DOHH2 (cell line): ENCODE measurements at regions not wholly inside any gene's neighbourhood (a gene's known extent, or its start where the extent isn't known, plus 50 kb on each side); places are given as distances from the start of the nearest gene placed in this dataset.

Source experiments
- H3F3A ChIP-seq: fragments of 200-600 bp; sonication (generic), shearing (Covaris generic); 2 replicates; pipeline ENCODE4 v1.6.0; 2016; ENCODE audit warnings: antibody characterized with exemption, mild to moderate bottlenecking; ENCODE audit not compliant: control insufficient read depth, insufficient read depth
- H3K27ac ChIP-seq: fragments of 200-600 bp; sonication (generic); 2 replicates; pipeline ENCODE4 v1.5.1; 2014; ENCODE audit warnings: low read depth, mild to moderate bottlenecking, low read length, moderate library complexity
- H3K27me3 ChIP-seq: fragments of 200-600 bp; sonication (generic); 2 replicates; pipeline ENCODE4 v1.6.1; 2014; ENCODE audit warnings: mild to moderate bottlenecking, low read length, mixed read lengths; ENCODE audit not compliant: control insufficient read depth
- H3K36me3 ChIP-seq: fragments of 200-600 bp; sonication (generic); 2 replicates; pipeline ENCODE4 v1.6.1; 2014; ENCODE audit warnings: mild to moderate bottlenecking, low read length, moderate library complexity, mixed read lengths; ENCODE audit not compliant: control insufficient read depth
- H3K4me1 ChIP-seq: fragments of 200-600 bp; sonication (generic); 2 replicates; pipeline ENCODE4 v1.6.1; 2014; ENCODE audit warnings: mild to moderate bottlenecking, low read length, mixed read lengths; ENCODE audit not compliant: control insufficient read depth
- H3K4me2 ChIP-seq: fragments of 200-600 bp; sonication (generic); 2 replicates; pipeline ENCODE4 v1.6.0; 2014; ENCODE audit warnings: mild to moderate bottlenecking, low read length, moderate library complexity
- H3K4me3 ChIP-seq: fragments of 200-600 bp; sonication (generic); 2 replicates; pipeline ENCODE4 v1.5.1; 2014; ENCODE audit warnings: mild to moderate bottlenecking, low read length, mixed read lengths
- H3K79me2 ChIP-seq: fragments of 200-600 bp; sonication (generic); 2 replicates; pipeline ENCODE4 v1.6.1; 2014; ENCODE audit warnings: mild to moderate bottlenecking, low read length, mixed read lengths; ENCODE audit not compliant: control insufficient read depth
- H3K9me2 ChIP-seq: fragments of 200-600 bp; sonication (generic); replicated peaks from 2 replicates; pipeline ENCODE4 v1.6.1; 2014; ENCODE audit warnings: mild to moderate bottlenecking, low read length, mixed read lengths; ENCODE audit not compliant: control insufficient read depth
- H3K9me3 ChIP-seq: fragments of 200-600 bp; sonication (generic); 2 replicates; pipeline ENCODE4 v1.6.1; 2014; ENCODE audit warnings: antibody characterized with exemption, low read length, mixed read lengths; ENCODE audit not compliant: control insufficient read depth, insufficient read depth
- H4K20me1 ChIP-seq: fragments of 200-600 bp; sonication (generic); 2 replicates; pipeline ENCODE4 v1.6.0; 2014; ENCODE audit warnings: low read depth, mild to moderate bottlenecking, antibody characterized with exemption, low read length, moderate library complexity; ENCODE audit not compliant: control insufficient read depth, insufficient read depth
- EZH2phosphoT487 ChIP-seq: fragments of 200-600 bp; sonication (generic); IDR thresholded peaks from 2 replicates; pipeline ENCODE4 v1.6.1; 2017; ENCODE audit warnings: borderline replicate concordance, mild to moderate bottlenecking, antibody characterized with exemption, low read length, moderate library complexity, mixed read lengths
- TF ChIP-seq, protein P1 (sequence below): fragments of 200-600 bp; sonication (generic); IDR thresholded peaks from one replicate; pipeline ENCODE4 v1.5.1; 2014; ENCODE audit warnings: antibody characterized with exemption, mild to moderate bottlenecking, low read depth, low read length; ENCODE audit not compliant: poor library complexity, severe bottlenecking

DNA sequence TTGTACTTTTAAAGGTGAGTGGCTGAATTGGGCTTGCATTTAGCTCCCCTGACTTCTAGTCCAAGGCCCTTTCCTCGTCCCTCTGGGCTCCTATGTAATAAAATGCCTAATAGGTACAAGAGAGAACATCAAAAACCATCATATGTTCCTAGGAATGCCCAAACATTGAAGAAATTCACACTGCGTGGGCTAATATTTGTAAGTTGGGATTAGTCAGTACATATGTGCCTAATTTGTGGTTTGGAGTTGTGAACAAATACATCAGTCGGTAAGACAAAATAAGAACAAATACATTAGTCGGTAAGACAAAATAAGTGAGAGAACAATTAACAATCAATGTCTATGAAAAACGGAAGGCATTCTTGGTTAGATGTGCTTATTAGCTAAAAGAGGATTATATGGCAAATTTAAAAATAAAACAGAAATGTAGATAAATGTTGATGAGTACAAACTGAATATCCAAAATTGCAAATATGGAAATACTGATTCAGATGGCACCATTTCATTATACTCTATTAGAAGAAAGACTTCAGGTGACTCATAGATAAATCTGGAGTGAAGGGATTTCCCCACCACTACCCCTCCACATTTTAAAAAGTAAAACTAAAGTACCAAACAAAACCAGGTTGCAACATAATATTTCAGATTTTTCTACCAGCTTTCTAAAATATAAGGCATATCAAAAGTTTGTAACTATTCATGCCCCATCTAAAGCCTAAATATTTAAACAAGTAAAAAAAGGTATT, 325.4 kb downstream of the ZEB2 start:
- no peaks in the 10 kb centered on the region for H3K9me3 ChIP-seq
- H3K4me2 ChIP-seq, result no peak overlapping the region

DNA sequence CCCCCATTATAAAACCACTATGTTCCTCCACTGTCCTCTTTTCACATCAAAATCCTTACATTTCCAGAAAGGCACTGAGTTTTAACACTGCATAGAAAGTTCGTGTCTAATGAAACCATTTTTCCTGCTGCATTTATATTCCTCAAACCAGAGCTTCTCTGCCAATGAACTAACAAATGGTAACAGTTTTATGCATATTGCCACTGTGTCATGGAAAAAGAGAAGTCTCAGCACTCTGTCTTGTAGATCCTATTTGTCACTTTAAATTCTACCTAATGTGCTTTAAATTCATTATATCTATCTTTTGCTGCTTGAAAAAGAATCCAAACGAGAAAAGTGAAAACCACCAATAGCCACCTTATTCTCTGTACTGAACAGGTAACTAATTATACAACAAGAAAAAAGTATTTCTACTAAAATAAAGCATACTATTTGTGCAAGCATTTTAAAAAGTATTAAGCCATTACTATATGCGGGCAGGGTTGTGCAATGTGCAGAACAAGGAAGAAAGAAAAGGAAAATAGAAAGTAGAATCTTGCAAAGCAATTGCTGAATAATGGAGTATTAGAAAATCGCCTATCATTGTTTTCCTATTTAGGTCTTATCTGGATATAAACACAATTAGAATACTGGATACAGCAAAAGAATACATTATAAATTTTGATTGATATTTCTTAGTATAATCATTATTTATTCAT, 328.9 kb downstream of the ZEB2 start:
- Histone ChIP-seq H3F3A (no peaks in the 10 kb centered on the region), H3K27me3 (no peaks in the 10 kb centered on the region), H3K4me3 (no peak overlapping the region), H3K4me2 (no peak overlapping the region), H3K4me1 (peaks cover 8% of the 10 kb centered on the region), H3K79me2 (no peaks in the 10 kb centered on the region), H3K27ac (no peak overlapping the region), H4K20me1 (no peaks in the 10 kb centered on the region), H3K9me2 (no peaks in the 10 kb centered on the region), H3K36me3 (peaks cover 6% of the 10 kb centered on the region), H3K9me3 (peaks cover 1% of the 10 kb centered on the region; the same call in 1 of the 2 replicates)
- TF ChIP-seq, protein P1, sequence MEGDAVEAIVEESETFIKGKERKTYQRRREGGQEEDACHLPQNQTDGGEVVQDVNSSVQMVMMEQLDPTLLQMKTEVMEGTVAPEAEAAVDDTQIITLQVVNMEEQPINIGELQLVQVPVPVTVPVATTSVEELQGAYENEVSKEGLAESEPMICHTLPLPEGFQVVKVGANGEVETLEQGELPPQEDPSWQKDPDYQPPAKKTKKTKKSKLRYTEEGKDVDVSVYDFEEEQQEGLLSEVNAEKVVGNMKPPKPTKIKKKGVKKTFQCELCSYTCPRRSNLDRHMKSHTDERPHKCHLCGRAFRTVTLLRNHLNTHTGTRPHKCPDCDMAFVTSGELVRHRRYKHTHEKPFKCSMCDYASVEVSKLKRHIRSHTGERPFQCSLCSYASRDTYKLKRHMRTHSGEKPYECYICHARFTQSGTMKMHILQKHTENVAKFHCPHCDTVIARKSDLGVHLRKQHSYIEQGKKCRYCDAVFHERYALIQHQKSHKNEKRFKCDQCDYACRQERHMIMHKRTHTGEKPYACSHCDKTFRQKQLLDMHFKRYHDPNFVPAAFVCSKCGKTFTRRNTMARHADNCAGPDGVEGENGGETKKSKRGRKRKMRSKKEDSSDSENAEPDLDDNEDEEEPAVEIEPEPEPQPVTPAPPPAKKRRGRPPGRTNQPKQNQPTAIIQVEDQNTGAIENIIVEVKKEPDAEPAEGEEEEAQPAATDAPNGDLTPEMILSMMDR, result no peak
- no peak for TF ChIP-seq EZH2phosphoT487

More for the DNA sequence above, 325.4 kb downstream of the ZEB2 start:
- no peaks in the 10 kb centered on the region for H3F3A ChIP-seq
- no peak overlapping the region for H3K27ac ChIP-seq
- no peak overlapping the region for H3K4me3 ChIP-seq
- no peak for TF ChIP-seq EZH2phosphoT487
- TF ChIP-seq, protein P1, result no peak
- no peaks in the 10 kb centered on the region for H4K20me1 ChIP-seq
- no peaks in the 10 kb centered on the region for H3K4me1 ChIP-seq
- H3K9me2 ChIP-seq, result no peaks in the 10 kb centered on the region
- no peaks in the 10 kb centered on the region for H3K79me2 ChIP-seq
- no peaks in the 10 kb centered on the region for H3K27me3 ChIP-seq
- no peaks in the 10 kb centered on the region for H3K36me3 ChIP-seq

DNA sequence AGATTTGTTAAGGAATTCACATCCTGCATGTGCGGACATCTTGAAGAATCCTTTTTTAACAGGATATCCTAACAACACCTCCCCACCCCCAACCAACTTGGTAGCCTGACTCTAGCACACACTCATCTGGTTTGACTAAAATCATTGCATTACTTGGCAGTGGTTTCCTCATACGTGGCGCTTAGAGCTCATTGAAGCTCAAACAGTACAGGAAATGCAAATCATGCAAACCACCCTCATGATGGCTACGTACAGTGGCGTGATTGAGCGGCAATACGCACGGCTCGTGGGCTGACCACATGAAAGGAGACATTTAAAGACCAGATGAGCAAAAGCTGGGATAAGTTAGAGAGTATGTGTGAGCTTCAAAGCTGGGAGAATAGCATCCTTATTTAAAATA, 336.2 kb downstream of the ZEB2 start:
- Histone ChIP-seq H3K36me3 (peaks cover 31% of the 10 kb centered on the region), H3K79me2 (no peaks in the 10 kb centered on the region), H3K27me3 (no peaks in the 10 kb centered on the region), H3K9me2 (no peaks in the 10 kb centered on the region), H4K20me1 (no peaks in the 10 kb centered on the region), H3K27ac (no peak overlapping the region), H3K4me2 (no peak overlapping the region), H3K4me1 (peaks cover 33% of the 10 kb centered on the region), H3F3A (no peaks in the 10 kb centered on the region), H3K9me3 (peaks cover 8% of the 10 kb centered on the region; the same call in 1 of the 2 replicates), H3K4me3 (no peak overlapping the region)
- TF ChIP-seq EZH2phosphoT487, result no peak
- TF ChIP-seq, protein P1, result no peak
